ENCODE measurements at regions not wholly inside any gene's neighbourhood (a gene's known extent, or its start where the extent isn't known, plus 50 kb on each side); places are given as distances from the start of the nearest gene placed in this dataset.

DNA sequence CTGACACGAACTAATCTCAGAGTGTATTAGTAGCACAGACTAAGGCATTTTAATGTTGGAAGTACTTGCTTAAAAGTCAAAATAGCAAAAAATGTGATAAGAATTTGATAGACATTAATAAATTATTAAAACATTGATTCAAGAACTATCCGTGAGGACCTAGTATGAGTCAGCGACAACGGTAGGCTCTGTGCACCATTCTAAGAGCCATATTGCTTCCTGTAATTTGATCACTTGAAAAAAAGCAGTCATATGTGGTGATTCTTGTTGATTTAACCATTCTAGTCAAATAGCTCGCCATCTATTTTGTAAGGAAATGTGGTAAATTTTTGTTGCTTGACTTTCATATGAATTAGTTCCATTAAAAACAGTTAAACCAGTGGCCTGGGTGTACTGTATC is 534.9 kb upstream of the ARRDC4 start (continued):
- TF ChIP-seq BCL6B (tag by site-specific recombination; IDR thresholded peaks at IDR 0.05): no peak
- TF ChIP-seq, protein P1, sequence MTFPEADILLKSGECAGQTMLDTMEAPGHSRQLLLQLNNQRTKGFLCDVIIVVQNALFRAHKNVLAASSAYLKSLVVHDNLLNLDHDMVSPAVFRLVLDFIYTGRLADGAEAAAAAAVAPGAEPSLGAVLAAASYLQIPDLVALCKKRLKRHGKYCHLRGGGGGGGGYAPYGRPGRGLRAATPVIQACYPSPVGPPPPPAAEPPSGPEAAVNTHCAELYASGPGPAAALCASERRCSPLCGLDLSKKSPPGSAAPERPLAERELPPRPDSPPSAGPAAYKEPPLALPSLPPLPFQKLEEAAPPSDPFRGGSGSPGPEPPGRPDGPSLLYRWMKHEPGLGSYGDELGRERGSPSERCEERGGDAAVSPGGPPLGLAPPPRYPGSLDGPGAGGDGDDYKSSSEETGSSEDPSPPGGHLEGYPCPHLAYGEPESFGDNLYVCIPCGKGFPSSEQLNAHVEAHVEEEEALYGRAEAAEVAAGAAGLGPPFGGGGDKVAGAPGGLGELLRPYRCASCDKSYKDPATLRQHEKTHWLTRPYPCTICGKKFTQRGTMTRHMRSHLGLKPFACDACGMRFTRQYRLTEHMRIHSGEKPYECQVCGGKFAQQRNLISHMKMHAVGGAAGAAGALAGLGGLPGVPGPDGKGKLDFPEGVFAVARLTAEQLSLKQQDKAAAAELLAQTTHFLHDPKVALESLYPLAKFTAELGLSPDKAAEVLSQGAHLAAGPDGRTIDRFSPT (tag by site-specific recombination; IDR thresholded peaks at IDR 0.05): no peak
- no peak for TF ChIP-seq ZNF776 (tag by site-specific recombination; IDR thresholded peaks at IDR 0.05; ENCODE audit: borderline replicate concordance)
- TF ChIP-seq ZNF302 (tag by site-specific recombination; IDR thresholded peaks at IDR 0.05; ENCODE audit: low read depth): no peak
- TF ChIP-seq ZNF658 (tag by site-specific recombination; IDR thresholded peaks at IDR 0.05): no peak
- no peak for TF ChIP-seq EGR2 (tag by site-specific recombination; IDR thresholded peaks at IDR 0.05; ENCODE audit: low read depth)
- TF ChIP-seq PRDM1 (tag by site-specific recombination; IDR thresholded peaks at IDR 0.05): no peak

DNA sequence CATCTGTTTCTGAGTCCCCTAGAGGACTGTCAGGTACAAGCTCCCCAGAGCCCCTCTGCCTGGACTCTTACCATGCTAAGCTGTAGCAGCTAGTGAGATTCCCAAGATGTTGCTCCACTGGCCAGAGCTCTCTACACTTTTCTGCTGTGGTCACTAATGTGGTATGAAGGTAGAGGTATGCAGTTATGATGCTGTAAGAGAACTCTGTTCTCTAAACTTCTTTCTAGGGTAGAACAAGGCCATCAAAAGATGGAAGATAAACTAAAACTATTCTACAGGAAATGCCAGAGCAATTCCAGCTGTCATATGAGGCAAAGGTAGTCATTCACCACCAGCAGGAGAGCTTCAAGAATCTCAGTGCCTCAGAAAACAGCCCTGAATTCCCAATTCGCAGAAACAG is 517.4 kb upstream of the ARRDC4 start:
- H3K4me3 ChIP-seq (ENCODE audit: low read depth, low read length): no peak overlapping the region
- H3K36me3 ChIP-seq (ENCODE audit: control insufficient read depth in 2 of 2, insufficient read depth in 1 of 2, low read length in 2 of 2): no peaks in the 10 kb centered on the region
- no peaks in the 10 kb centered on the region for H3K9me3 ChIP-seq (ENCODE audit: control insufficient read depth, insufficient read depth, low read depth, low read length)
- no peaks in the 10 kb centered on the region for H3K4me1 ChIP-seq (ENCODE audit: control insufficient read depth, insufficient read depth, low read length)
- POLR2A ChIA-PET: no interaction called here
- CTCF ChIA-PET: interaction anchor here (0.5 kb wide), 1 partner anchor 318 kb away, joined by 4 read pairs; no protein-coding TSS in a partner anchor
- H3K27ac ChIP-seq (ENCODE audit: extremely low read depth, low read depth, low read length): no peak overlapping the region
- TF ChIP-seq, protein P2, sequence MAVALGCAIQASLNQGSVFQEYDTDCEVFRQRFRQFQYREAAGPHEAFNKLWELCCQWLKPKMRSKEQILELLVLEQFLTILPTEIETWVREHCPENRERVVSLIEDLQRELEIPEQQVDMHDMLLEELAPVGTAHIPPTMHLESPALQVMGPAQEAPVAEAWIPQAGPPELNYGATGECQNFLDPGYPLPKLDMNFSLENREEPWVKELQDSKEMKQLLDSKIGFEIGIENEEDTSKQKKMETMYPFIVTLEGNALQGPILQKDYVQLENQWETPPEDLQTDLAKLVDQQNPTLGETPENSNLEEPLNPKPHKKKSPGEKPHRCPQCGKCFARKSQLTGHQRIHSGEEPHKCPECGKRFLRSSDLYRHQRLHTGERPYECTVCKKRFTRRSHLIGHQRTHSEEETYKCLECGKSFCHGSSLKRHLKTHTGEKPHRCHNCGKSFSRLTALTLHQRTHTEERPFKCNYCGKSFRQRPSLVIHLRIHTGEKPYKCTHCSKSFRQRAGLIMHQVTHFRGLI (tag by site-specific recombination; IDR thresholded peaks at IDR 0.05): no peak
- TF ChIP-seq ZNF704 (tag by site-specific recombination; IDR thresholded peaks at IDR 0.05) (no peak), ZBTB20 (tag by site-specific recombination; IDR thresholded peaks at IDR 0.05) (no peak), ZXDB (tag by site-specific recombination; IDR thresholded peaks at IDR 0.05) (no peak)

DNA sequence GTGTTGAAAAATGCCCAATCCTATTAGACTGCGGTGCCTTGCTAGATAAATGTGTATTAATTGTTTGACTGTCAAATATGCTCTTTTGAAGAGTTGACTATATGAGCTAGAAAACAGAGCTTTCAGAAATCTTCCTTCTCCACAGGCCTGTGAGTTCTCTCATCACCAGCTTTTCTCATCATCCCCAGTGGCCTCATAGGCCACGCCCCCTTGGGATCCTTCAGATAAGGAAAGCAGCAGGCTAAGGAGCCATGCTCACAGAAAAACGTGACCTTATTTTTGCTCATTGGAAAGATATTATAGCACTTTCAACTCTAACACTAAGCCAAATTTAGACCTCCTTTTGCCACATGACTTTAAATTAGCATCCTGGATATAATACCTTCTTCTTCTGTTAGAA is 514.4 kb upstream of the ARRDC4 start:
- Histone ChIP-seq H3K9me3 (ENCODE audit: control insufficient read depth, insufficient read depth, low read depth, low read length) (no peaks in the 10 kb centered on the region), H3K4me3 (ENCODE audit: low read depth, low read length) (no peak overlapping the region), H3K36me3 (ENCODE audit: control insufficient read depth in 2 of 2, insufficient read depth in 1 of 2, low read length in 2 of 2) (no peaks in the 10 kb centered on the region), H3K4me1 (ENCODE audit: control insufficient read depth, insufficient read depth, low read length) (no peaks in the 10 kb centered on the region), H3K27ac (ENCODE audit: extremely low read depth, low read depth, low read length) (no peak overlapping the region)
- CTCF ChIA-PET: interaction anchor here (0.6 to 0.7 kb wide), 2 partner anchors 272 to 745 kb away, joined by 3 to 4 read pairs; no protein-coding TSS in a partner anchor
- POLR2A ChIA-PET: no interaction called here
- TF ChIP-seq ZNF221 (tag by site-specific recombination; IDR thresholded peaks at IDR 0.05; ENCODE audit: borderline replicate concordance): no peak
- TF ChIP-seq PRDM4 (tag by site-specific recombination; IDR thresholded peaks at IDR 0.05): no peak
- no peak for TF ChIP-seq ZNF658 (tag by site-specific recombination; IDR thresholded peaks at IDR 0.05)
- TF ChIP-seq, protein P3, sequence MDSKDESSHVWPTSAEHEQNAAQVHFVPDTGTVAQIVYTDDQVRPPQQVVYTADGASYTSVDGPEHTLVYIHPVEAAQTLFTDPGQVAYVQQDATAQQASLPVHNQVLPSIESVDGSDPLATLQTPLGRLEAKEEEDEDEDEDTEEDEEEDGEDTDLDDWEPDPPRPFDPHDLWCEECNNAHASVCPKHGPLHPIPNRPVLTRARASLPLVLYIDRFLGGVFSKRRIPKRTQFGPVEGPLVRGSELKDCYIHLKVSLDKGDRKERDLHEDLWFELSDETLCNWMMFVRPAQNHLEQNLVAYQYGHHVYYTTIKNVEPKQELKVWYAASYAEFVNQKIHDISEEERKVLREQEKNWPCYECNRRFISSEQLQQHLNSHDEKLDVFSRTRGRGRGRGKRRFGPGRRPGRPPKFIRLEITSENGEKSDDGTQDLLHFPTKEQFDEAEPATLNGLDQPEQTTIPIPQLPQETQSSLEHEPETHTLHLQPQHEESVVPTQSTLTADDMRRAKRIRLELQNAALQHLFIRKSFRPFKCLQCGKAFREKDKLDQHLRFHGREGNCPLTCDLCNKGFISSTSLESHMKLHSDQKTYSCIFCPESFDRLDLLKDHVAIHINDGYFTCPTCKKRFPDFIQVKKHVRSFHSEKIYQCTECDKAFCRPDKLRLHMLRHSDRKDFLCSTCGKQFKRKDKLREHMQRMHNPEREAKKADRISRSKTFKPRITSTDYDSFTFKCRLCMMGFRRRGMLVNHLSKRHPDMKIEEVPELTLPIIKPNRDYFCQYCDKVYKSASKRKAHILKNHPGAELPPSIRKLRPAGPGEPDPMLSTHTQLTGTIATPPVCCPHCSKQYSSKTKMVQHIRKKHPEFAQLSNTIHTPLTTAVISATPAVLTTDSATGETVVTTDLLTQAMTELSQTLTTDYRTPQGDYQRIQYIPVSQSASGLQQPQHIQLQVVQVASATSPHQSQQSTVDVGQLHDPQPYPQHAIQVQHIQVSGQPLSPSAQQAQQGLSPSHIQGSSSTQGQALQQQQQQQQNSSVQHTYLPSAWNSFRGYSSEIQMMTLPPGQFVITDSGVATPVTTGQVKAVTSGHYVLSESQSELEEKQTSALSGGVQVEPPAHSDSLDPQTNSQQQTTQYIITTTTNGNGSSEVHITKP (tag by site-specific recombination; IDR thresholded peaks at IDR 0.05): no peak
- no peak for TF ChIP-seq BCL6B (tag by site-specific recombination; IDR thresholded peaks at IDR 0.05)

Data from HEK293 (cell line).